ENCODE measurements at regions not wholly inside any gene's neighbourhood (a gene's known extent, or its start where the extent isn't known, plus 50 kb on each side); places are given as distances from the start of the nearest gene placed in this dataset.
"Not testable (repeated sequence)": the region's sequence is repeated elsewhere in the genome, so short reads cannot be mapped to it uniquely, and the experiment has no call there.

DNA sequence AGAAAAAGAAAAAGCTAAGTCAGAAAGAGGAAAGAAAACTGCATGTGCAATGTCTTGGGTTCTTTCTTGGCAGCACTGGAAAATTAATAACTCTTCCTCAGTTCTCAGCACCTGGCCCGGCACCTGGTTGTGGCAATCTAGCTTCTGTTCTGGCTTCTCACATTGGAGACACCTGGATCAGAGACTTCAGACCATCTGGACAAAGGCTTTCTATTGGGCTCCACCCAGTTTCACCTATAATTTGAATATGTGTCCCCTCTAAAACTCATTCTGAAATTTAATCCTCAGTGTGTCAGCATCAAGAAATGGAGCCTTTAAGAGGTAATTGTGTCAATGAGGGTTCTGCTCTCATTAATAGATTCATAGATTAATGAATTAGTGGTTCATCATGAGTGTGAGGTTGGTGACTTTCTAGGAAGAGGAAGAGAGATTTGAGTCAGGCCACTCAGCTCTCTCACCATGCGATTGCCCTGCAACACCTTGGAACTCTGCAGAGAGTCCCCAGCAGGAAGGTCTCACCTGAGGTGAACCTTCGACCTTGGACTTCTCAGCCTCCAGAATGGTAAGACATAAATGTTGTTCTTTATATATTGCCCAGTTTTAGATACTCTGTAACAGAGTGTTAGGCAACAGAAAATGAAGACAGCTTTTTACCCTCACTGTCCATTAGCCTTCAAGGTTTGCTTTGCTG is 679.9 kb downstream of the NTRK3 start:
- FAIRE-seq, result no peak

DNA sequence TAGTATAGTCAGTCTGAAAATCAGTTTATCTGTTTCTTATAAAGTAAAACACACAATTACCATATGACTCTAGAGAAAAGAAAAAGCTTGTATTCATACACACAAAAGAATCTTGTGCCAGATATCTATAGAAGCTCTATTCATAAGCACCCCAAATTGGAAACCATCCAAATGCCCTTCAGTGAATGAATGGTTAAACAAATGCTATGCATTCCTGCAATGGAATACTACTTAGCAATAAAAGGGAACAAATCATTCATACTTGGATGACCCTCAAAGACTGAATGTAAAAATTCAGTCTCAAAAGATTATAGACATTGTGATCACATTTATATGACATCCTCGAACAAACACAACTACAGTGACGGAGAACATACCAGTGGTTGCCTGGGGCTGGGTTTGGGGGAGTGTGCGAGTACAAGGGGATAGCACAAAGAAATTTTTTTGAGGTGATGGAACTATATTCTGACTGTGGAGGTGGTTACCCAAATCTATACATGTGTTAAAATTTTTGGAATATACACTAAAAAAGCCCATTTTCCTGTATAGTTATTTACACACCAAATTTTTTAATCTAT is 680.6 kb downstream of the NTRK3 start:
- no peak for FAIRE-seq

DNA sequence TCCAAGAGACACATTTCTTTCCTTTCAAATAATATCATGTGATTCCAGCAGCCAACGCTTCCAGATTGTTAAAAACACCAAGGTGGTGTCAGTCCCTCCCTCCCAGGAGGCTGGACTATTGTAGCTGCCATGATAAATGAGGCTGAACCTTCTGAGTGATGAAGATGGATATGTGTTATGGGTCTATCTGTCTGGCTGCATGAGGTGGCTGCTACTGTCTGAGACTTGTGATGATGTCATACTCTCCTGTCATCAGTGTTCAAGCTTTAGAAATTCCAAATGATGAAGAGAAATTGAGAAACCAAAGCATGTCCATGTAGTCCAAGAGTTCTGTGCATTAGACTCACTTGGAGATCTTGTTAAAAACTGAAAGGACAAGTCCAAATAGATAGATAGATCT is 683.0 kb downstream of the NTRK3 start:
- FAIRE-seq, result no peak

DNA sequence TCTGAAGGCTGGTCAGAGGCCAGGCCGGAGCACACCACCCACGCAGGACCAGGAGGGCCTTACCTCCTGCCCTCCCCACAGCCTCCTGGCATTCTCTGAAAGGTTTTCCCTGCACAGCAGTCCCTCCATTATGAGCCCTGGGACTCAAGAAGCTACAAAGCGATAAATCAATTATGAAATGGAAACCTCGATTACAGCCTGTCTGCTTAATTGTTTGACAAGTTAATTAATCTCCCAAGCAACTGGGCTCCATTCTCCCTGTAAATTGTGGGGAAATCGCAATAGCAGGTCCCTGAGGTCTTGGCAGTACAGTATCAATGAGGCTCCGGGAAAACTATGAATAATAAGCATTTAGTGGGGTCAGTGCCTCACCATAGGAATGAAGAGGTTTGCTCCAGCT is 683.5 kb downstream of the NTRK3 start:
- no peak for FAIRE-seq

DNA sequence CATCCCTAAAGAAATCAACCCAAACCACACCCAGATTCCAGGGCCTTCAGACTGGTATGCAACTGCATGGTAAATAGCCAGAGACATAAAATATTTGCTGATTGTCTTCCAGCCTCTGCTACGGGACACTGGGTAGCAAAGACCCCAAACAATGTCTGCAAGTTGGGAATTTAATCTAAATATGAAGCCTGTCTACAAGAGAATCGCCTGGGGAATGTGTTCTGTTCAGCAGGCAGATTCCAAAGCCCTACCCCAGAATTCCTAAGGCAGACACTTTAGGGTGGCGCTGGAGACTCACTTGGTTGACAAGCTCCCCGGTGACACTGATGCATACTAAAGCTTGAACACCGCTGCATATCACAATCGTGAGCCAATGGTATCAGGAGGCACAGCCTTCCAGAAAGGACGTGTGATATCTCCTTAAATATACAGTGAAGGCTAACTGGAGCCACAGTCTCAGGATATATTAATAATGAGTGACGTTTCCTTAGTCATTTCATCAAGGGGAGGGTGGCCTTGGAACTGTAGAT is 684.1 kb downstream of the NTRK3 start:
- FAIRE-seq, result no peak

DNA sequence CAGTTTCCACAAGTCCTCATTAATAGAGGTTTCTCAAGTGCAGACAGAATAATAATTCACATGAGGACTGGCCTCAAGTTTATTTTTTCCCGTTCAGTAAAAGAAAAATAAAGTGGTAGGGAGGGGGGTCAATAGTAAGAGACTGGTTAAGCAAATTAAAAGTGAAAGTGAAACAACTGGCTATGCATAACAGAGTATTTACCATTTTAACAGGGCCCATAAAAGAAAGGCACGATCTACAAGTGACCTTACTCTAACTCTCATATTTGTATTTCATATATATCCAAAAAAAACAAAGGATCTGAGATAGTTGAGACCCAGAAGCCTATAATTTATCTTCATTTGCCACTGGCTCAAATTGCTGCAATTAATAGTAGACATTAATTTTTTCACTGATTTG is 686.3 kb downstream of the NTRK3 start:
- no peak for FAIRE-seq

DNA sequence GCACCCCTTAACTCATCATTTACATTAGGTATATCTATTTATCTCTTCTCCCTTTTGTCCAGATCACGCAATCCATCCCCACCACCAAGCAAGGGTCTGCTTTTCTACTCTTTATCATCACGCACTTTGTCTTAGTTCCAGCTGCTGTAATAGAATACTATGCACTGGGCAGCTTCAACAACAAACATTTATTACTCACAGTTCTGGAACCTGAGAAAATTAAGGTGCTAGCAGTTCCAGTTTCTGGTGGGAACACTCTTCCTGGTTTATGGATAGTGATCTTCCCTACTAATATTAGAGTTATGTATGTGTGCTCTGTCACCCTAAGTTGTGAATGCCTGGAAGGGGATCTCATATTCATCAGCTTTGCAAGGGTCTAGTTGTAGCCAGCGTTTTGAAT is 687.0 kb downstream of the NTRK3 start:
- no peak for FAIRE-seq

DNA sequence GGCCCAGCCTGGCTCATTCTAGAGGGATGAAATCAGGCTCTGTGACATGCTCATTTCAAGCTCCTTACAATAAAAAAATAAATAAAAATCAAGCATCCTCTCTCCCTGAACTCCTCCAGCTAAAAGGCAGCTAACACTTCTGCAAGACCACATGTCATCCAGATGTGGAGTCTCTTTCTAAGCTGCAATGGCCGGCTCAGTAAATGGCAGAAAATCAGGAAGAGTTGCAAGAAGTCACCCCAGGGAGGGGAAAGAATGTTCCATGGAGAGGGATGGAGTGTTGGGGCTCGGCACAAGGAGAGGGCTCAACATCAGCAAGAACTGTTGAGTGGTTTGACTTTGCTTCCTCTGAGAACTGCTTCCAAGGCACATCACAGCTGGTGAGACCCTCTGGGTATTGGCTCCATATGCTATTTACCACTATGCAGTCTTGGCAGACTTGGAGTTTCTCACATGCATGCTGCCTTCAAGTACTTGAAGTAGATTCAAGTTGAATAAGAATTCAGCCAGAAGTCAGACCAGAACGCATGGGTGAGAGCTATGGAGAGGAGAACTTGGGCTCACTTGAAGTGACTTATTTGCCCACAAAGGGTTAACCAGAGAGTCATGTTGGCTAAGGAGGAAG is 689.0 kb downstream of the NTRK3 start:
- FAIRE-seq, result peak; percentile 43

DNA sequence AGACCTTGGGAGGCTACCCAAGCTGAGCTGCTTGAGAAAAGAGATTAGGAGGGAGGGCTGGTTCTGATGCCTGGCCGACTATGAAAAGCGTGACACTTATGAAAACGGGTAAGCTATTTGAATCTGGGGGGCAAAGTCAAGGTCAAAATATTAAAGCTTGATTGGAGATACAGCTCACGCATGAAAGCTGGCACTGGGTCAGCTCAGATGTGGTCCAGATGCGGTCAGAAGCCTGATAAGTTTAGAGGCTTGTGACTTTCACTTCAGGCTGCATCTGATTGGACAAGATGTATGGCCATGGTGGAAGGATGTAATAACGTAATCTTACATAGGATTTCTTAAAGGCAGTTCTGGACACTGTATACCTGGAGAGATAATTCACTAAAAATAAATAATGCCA is 690.3 kb downstream of the NTRK3 start:
- no peak for FAIRE-seq

DNA sequence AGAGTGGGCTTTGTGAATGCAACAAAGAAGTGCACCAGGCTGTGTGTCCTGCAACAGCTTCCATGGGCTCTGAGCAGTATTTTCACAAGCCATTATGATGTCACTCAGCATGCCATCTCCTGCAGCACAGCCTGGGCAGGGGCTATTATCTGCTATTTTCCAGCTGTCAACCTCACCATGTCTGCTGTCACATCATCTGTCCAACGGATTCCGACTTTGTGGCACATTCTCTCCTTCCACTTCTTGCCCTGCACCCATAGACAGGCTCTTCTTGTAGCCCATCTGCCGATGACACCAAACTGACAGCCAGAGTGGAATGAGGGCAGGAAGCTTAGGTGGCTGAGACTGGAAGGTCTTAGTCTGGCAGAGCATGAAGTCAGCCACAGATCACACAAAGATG is 691.9 kb downstream of the NTRK3 start:
- FAIRE-seq, result no peak

DNA sequence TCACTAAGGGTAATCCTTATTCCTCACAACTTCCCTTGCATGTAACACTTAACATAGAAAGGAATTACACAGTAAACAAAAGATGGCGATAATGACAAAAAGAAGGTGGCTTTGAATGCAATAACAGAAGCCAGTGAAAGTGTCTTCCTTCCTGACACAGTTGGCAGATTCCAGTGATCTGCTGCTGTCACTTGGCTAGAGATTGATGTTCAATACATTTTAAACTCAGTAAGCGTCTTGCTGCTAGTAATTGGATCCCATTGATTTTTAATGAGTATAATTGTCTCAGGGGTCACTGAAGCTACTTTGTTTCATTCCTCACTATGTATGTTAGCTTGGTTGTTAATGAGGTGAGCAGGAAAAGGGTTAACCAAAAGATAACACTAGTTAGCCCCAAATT is 692.7 kb downstream of the NTRK3 start:
- FAIRE-seq, result no peak

DNA sequence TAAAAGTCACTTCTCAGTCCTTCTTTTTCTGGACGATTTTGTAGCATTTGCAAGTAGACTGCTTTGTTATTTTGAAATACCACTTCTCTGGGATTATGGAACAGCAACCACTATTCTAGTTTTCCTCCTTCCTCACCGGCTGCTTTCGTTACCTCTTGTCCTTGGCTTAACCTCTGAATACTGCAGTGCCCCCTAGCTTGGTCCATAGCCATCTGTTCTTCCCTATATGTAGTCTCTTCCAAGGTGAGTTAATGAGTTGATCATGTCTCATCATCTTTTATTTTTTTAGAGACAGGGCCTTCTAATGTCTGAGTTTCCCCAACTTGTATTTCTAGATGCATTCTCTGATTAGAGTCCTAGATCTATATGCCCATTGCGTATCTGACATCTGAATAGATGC is 694.3 kb downstream of the NTRK3 start:
- no peak for FAIRE-seq

DNA sequence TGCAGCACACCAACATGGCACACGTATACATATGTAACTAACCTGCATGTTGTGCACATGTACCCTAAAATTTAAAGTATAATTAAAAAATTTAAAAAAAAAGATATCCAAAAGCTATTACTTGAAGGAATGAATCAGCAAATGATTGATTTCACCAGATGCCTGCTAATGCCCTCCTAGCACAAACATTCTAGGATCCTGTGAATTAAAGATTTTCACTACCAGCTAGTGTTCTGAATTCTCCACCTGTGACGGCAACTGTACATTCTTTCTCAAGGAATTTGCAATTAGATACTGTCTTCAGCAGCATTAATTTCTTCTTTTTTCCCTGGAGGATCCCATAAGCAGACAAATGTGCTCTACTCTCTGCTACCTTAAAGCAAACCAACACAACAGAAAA is 694.9 kb downstream of the NTRK3 start:
- no peak for FAIRE-seq

DNA sequence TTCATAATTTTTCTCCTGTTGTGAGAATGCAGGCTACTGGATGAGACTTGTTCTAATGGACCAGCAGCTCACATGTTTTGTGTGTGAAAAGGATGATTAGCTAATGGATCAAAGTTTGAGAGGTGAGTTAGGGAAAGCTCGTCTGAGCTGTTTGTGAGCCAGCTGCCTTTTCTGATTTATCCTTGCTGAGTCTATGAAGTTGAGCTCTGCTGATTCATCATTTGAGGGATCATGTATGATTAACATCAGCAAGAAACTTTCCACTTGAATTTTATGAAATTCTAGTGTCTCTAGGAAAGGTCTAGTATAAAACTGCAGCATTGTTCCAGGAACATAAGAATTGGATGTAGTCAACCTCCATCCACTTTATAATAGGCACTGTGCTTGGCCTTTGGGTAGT is 698.7 kb downstream of the NTRK3 start:
- FAIRE-seq, result no peak

DNA sequence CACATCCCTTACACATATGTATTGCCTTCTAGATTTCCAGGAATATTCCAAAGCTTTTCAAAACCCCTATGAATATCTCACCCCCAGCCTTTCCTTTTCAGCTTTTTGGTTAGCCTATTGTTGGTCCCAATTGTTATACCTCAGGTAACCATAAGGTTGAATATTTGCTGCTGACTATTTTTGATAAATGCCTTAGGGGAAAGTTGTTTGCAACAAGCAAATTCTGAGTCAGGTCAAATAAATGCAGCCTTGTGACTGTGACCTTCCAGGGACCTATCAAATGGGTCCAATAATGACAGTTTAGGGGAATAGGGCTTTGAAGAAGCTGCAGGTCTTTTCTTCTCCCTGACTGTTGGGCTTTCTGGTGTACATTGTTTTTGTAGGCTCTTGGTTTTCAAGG is 699.7 kb downstream of the NTRK3 start:
- no peak for FAIRE-seq

DNA sequence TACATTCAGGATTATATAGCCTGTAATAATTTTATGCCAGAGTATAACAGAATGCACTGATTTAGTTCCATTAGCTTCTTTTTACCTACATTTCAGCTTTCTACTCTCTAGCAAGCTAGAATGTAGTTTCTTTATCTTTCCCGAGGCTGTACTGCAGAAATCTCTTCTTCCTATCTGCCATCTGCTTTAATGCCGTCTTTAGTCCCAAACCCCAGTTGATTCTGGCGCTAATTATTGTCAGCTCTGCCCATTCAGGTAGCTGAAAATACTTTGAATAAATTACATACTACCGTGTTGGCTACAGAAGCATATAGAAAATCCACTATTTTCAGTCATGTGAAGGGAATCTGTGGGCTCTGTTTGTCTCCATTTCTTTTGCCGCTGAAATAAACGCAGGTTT is 706.7 kb downstream of the NTRK3 start:
- no peak for FAIRE-seq

DNA sequence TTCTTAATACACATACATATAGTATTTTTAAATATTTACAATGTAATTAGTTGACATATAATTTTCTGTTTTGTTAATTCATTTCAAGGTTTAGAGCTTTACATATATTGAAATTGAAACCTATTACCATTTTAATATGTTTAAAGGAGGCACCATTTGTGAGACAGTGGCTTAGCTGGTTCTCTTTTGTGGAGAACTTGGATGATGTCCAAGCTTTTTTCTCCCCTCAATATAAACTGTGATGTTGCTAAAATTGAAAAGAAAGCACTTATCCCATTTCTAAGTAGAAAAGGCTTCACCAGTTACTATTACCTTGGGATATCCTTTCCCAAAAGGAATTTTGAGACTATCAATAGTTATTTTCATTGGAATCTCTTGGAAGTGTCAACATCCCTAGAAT is 707.2 kb downstream of the NTRK3 start:
- no peak for FAIRE-seq

DNA sequence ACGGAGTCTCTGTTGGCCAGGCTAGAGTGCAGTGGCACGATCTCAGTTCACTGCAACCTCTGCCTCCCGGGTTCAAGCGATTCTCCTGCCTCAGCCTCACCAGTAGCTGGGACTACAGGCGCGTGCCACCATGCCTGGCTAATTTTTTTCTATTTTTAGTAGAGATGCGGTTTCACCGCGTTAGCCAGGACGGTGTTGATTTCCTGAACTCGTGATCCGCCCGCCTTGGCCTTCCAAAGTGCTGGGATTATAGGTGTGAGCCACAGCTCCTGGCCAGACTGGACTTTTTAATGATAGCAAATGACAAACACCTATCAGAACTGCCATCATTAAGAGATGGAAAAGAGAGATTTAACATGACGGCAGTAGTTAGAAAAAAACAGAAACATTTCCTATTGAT is 707.9 kb downstream of the NTRK3 start:
- not testable (repeated sequence) for FAIRE-seq

DNA sequence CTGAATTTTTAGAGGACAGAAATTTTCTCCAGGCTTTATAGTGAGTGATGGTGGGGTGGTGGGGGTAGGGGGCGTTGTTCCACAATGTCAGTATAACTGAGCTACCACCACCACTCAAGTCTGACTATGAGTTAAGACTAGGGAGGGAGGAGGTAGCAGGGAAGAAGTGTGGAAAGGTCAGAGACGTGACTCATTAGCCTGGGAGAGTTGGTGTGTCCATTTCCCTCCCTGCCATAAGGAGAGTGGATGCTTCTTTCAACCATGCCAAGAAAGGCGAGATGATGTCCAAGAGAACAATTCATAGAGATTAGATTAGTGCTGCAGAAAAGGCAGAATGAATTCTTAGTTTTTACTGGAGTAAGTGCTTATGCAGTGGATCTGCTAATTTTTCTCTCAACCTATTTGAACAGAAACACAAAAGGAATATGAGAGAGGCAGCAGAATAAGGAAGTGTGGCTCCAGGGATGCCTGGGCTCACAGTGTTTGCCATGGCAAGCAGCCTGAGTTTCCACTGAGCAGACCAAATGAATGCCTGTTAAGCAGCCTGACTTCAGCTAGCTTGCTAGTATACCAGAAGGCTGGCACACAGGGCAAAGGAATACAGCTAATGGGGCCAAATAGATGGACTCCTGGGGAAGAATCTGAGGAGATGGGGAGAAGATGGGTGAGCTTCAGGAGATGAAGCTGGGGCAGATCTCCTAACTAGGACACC is 708.9 kb downstream of the NTRK3 start:
- FAIRE-seq, result no peak

DNA sequence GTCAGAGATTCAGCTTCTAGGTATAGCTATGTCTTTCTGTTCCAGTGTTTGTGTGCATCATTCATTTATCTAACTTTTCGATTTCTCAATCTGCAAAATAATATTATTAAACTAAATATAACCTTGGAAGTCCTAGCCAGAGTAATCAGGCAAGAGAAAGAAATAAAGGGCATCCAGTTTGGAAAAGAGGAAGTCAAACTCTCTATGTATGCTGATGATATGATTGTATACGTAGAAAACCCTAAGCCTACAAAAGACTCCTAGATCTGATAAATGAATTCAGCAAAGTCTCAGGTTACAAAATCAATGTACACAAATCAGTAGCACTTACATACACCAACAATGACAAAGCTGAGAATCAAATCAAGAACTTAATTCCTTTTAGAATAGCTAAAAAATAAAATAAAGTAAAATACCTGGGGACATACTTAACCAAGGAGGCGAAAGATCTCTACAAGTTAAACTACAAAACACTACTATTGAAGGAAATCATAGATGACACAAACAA is 718.2 kb downstream of the NTRK3 start:
- FAIRE-seq, result no peak

DNA sequence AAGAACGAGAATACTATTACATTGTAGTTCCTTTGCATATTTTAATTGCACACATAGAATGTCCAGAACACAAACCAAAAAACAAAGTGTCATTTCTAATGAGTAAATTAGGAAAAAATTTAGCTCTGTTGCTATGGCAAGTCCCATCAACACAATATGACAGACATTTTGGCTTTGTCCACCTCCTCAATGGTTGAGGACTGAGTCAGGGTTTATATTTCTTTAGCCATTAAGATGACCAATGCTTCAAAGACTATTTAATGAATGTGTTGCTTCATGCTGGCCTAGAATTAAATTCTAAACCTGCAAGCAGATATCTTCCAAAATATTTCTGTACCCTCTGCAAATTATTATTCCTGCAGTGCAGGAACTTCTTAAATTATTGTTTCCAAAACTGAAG is 719.2 kb downstream of the NTRK3 start:
- no peak for FAIRE-seq

DNA sequence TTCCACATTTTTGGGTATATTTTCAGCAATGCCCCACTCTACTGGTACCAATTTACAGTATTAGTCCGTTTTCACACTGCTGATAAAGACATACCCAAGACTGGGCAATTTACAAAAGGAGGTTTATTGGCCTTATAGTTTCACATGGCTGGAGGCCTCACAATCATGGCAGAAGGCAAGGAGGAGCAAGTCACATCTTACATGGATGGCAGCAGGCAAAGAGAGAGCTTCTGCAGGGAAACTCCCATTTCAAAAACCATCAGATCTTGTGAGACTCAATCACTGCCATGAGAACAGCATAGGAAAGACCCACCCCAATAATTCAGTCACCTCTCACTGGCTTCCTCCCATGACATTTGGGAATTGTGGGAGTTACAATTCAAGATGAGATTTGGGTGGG is 722.9 kb downstream of the NTRK3 start:
- FAIRE-seq, result not testable (repeated sequence)

DNA sequence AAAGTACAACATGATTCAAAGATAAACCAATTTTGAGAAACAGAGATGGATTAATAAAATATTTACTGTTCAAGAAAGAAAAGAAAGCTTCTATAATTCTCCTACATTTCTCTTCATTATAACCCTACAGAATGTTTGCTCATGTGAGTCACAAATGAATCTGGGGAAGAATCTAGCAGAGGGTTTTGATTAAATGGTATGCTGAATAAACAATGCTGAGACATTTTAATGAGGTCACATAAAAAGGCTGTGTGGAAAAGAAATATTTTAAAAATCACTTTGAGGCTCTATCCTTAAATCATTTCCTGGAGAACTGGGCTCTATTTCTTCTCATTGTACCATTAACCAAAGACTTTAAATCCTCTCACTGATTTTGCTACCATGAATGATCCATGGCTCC is 727.7 kb downstream of the NTRK3 start:
- peak; percentile 91 for FAIRE-seq

DNA sequence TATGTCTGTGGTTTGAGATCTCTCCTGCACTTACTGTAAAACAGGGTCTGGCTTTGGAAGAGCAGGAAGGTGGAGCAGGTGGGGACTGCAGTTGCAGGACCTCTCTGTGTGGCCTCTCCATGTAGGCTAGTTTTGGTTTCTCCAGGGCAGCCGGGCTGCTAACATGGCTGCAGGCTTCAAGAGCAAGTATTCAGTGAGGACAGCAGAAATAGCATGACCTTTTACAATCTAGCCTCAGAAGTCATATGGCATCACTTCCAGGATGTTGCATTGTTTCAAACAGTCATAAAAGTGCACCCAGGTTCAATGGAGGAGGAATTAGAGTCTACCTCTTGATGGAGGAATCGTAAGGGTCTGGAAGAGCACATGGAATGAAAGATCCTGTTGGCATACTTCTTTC is 728.7 kb downstream of the NTRK3 start:
- no peak for FAIRE-seq

Measured in endometrium (tissue), 2 donors.